ENCODE measurements at regions not wholly inside any gene's neighbourhood (a gene's known extent, or its start where the extent isn't known, plus 50 kb on each side); places are given as distances from the start of the nearest gene placed in this dataset.

DNA sequence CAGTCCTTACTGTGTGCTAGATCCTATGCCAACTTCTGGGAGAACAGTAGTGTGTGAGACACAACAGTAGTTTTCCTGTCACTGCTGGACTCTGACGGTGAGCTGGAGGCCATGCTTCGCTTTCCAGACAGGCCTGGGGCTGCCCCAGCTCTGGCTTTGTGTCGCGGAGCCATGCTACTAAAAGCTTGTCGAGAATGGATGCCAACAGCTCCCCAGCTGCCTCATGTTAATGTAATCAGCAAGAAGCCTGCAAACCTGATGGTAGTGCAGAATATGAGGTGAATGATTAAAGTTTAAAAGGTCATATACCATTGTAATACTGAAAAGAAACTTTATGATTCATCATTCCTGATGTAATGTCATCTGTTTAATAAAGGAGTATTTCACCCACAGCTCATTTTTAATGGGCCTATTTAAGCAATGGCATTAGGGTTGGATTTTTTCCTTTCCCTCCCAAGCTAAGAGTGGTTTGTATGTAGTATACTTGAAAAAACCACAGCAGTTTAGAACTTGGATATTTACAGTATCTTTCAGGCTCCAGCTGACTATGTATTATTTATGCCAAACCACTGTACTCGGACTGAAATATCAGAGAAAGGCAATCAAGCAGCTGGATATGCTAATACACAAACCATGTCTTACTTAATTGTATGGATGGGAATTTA lies 343.0 kb downstream of the NUF2 start:
- DNase-seq = no peak

DNA sequence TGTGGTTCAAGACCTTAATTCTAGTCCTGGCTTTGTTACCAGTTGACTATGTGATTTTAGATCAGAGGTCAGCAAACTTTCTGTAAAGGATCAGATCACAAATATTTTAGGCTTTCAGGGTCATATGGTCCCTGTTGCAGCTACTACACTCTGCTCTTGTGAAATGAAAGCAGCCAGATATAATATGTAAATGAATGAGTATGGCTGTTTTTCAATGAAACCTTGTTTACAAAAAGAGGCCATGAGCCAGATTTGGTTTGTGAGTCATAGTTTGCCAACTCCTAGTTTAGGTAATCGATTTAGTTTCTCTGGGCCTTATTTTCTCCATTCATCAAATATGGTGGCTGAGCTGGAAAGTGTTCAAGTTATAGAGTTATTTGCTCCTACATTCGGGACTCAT lies 346.7 kb downstream of the NUF2 start:
- DNase-seq = no peak

DNA sequence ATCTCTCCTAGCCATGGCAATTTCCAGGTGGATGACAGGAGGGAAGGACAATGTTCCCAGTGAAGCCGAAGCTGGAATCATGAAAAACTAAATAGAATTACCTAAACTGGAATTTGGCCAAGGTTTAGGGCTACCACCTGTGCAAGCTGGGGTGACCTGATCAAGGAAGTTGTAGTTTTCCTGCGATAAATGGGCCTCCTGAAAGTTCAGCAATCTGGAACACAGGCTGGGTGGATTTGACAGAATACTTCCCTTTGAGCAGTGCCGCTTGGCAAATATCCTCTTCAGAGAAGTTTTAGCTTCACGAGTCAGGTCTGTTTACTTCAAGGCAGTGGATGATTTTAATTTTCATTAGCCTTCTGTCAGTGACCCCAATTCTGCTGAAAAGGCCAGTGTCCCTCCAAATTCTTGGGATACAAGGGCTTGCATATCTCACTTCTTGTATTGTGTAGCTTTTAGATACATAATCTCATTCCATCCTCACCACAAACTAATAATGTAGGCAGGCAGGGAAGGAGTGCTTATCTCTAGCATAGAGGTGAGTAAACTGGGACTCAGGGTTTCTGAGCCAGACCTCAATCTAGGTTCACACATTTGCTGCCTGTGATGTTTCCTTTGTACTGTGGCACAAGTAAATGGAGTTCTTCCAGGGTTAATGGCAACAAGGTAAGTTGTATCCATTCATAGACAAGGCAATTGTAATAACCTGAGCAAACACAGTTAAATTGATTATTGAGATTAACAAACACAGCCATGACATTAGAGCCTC lies 349.4 kb downstream of the NUF2 start:
- DNase-seq = no peak

DNA sequence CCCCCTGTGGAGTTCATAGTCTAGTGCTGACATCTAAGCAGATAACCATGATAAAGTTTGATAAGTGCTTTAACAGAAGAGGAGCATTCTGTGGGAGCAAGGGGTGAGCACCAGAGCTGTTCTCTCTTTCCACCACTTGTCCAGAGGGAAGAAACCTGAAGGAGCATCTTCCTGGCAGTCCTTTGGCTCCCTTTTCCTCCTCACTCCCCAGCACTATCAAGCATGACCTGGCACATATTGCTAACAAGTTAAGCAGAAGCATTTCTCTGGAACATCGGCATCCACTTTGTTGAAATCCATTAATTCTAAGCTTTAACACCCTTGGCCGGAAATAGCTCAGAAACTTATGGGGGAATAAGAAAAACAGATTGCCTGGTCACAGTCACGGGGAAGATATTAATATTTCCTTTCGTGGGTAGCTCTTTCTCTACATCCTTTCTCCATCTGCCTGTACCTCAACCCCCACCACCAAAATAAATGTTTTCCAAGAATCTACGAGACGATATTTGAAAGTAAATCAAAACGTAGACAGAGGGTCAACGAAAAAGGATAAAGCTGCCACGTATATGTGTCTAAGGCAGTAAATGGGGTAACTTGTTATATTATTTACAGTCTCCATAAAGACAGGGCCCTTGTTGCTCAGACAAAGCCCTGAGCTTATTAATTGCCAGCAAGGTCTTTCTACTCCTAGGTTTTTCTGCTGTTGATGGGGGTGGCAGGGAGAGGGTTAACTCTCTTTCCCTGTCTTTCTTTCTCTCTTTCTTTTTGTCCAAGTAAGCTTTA lies 351.4 kb downstream of the NUF2 start:
- DNase-seq = no peak

DNA sequence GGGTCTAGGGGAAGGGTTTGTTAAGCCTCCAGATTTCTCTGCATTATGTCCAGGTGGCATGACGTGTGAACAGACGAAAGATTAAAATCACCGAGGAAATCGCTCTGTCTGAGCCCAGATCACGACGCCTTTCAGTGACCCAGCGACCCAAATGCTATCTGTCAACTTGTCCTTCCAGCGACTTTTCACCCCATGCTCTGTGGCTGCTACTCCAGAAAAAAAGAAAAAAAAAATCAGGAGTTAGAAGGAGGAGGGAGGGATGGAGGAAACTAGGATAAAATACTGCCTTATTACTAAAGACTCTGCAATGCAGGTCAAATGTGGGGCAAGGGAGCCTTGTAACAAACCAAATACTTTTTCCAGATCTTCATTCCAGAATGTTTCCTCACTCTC lies 352.0 kb downstream of the NUF2 start:
- DNase-seq = no peak

DNA sequence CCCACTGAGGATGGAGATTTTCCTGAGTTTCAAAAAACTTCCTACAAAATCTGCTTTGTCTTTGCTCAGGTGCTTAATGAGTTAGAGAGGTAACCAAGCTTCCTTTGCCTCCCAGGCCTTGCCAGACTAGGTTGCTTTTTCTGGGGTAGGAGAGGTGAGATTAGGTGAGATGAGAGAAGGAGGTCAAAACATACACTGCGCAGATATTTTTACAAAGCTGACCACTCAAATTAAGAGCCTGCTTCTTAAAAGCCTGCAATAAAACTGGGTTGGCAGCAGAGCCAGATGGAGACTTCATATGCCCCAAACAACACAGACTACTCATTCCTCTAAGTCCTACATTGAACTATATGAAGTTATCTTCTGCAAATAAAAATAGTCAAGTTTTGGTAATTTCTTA lies 352.5 kb downstream of the NUF2 start:
- DNase-seq = no peak

DNA sequence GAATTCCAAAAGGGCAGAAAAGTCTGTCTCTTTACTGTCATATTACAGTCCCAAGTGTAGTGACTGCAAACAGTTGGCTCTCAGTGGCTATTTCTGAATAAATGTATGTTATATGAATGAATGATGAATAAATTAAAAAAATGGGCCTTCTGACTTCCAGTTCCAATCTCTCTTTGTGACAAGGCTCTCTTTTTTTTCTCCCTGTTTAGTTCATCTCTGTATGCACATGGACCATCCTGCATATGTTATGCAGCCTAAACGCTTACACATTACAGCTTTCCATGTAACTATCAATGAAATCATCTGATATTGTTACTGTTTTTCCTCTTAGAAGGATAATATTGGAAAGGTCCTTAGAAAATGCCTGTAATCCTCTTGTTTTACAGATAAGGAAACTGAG lies 363.0 kb downstream of the NUF2 start:
- no peak for DNase-seq

DNA sequence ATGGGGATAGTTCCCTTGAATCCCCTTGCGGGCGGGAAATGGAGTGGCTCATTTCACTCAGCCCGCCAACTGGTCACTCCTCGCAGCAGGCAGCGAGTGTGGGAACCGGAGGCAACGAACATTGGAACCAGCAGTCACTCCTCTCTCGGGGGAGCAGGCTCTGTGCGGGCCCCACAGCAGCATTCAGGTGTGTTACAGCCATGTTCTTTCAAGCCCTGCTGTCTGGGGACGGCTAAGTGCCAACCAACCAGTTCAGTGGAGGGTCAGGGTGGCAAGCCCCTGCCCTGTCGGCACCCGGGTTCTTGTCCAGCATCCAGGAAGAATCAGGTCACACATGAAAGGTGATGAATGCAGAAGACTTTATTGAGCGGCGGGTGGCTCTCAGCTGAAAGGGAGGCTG lies 370.5 kb downstream of the NUF2 start:
- DNase-seq = no peak

DNA sequence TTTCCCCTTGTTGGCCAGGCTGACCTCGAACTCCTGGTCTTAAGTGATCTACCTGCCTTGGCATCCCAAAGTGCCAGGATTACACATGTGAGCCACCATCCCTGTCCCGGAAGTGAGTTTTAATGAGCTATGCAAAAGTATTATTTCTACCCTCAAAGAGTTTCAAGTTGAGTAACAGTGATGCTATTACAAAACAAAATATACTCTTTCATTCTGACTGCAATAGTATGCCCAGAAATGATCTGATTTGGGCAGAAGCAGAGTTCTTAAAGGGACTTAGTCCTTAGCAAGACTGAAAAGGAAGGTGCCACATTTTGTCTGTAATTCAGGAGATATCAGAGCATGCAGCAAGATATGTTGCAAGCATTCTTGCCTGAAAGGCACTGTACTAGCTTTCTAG lies 375.4 kb downstream of the NUF2 start:
- DNase-seq = no peak

DNA sequence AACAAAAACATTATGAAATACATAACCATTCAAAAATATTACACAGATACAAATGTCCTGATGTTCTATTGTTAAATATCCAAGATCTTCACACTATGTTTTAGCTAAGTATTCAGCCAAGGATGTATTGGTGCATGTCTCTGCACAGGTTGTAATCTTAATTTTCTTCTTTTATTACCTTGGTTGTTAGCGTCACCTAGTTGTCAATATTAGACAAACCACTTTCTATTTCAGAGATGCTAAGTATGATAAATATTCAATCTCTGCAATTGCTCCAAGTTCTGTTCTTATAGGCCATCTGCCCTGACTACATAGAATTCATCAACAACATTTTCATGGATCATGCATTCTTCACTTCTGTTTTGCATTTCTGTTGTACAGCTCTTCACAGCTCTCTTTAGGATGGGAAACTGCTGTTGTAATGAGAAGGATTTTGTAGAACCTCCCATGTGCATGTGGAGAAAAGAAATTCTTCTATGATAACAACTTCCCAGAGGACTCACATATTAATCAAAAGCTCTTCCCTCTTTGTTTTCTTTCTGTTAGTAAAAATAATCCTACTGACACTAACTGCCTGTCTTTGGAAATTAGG lies 380.1 kb downstream of the NUF2 start:
- no peak for DNase-seq

DNA sequence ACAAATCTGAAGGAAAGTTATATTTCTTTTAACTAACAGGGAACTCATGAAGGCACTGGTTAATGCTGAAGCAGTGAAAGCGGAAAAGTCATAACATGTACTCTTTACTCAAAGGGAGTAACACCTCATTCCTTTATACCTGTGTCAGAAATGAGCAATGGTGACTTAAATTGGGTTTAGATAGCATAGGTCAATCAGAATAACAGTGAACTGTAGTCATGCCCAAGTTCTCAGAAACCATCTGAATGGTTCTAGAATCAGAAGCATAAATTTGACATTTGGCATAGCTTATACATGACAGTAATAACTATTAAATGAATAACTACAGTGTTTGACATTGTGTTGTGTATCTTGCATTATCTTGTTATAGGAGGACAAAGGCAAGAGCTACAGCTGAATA lies 382.0 kb downstream of the NUF2 start:
- no peak for DNase-seq

DNA sequence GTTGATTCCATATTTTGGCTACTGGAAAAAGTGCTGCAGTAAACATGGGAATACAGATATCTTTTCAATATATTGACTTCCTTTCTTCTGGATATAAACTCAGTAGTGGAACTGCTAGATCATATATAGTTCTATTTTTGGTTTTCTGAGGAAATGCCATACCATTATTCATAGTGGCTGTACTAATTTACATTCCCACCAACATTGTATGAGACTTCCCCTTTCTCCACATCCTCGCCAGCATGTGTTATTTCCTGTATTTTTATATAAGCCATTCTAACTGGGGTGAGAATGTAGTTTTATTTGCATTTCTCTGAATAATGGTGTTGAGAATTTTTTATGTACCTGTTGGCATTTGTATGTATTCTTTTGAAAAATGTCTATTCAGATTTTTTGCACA lies 385.2 kb downstream of the NUF2 start:
- no peak for DNase-seq

DNA sequence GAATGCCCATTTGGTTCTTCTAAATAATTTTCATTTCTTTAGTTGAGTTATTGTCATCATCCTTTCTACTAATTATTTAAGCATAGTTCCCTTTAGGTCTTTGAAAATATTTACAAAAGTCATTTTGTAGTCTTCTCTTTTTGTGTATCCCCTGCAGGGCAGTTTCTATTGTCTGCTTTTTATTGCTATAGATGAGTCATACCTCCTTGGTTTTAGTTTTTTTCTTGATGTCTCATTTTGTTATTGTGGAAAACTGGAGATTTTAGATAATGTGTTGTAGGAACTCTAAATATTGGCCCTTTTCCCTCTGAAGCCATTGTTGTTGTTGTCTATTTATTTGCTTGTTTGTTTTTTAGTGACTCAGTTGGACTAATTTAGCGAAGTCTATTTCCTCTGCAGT lies 387.9 kb downstream of the NUF2 start:
- DNase-seq = no peak

DNA sequence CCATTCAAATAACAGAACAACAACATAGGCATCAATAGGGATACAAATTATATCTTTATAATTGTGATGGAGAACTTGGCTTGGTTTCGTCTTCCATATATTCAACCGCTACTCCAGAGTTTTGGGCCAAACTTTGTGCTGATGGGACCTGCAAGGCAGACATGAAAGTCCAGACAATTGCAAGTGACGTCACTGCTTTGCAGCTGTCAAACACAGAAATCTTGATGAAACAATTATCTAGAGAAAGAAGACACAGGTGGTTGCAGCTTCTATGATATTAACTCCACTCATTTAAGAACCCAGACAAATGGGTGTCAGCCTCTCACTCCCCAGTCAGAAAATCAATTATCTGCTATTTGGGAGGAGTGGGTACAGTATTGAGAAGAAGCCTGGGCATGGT lies 390.6 kb downstream of the NUF2 start:
- no peak for DNase-seq

DNA sequence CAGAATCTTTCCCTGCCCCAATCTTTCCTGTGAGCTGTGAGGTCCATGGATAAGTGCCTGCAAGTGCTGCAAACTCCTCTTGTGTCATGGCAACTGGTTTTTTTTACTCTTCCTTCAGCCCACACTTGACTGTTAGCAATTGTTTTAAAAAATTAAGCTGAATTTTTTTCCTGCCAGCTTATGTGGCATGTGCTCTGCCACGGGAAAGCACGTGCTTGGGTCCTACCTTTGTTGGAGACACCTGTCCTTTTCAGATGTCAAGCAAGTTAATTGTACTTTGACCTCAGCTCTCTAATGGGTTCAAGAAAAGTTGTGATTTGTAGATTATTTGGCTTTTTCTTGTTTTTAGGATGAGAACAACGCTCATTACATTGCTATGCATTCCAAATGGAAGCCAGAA lies 398.5 kb downstream of the NUF2 start:
- DNase-seq = no peak

DNA sequence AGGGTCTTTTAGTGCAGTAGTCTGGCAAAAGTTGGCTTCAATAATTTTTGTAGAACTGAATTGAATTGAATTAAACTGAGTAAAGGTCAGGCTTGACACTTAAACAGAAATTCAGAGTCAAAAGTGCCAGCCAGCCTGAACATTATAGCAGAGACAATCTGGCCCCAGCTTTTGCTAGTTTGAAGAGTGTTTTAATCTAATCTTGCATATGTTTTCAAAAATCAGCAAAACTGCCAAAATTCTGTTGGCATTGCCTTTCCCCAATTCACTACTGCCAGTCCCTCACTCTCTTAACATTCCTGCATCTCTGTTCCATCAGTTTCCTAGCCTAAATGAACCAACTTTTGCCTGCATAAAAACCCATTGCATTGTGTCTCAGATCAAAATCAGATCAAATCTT lies 403.8 kb downstream of the NUF2 start:
- DNase-seq = no peak

DNA sequence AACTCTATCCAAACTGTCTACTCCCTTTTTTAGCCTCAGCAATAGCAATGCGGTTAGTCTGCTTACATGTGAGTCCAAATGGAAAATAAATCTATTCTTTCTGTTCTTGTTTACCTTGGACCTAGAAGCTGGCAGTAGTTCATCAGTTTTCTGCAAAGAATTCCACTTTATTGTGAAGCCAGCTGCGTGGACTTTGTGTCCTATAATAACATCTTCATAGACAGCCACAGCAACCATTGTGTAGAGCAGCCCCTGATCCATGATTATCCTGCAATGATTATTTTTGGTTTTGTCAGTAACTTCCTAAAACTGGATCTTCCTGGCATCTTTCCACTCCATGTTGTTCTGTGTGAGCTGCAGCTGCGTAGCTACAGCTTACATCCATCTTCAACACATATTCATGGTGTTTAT lies 408.7 kb downstream of the NUF2 start:
- peak; percentile 75 for DNase-seq

DNA sequence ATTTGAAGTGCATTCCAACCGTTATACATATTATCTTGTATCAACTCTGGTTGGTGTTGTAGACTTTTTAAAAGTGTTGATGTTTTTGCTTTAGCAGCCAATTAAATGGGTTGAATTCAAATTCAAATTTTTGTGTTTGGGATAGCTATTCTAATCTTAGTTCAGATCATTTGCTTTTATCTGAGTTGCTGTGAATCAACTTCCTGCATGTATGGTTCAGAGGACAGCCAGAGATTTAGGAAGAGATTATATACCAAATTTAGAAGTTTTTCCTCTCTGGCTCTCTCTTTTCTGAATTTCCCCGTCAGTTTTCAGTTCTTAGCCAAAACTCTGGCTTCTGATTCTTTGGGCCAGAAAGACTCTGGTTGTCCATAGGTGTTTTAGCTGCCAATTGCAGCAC lies 415.5 kb downstream of the NUF2 start:
- no peak for DNase-seq

DNA sequence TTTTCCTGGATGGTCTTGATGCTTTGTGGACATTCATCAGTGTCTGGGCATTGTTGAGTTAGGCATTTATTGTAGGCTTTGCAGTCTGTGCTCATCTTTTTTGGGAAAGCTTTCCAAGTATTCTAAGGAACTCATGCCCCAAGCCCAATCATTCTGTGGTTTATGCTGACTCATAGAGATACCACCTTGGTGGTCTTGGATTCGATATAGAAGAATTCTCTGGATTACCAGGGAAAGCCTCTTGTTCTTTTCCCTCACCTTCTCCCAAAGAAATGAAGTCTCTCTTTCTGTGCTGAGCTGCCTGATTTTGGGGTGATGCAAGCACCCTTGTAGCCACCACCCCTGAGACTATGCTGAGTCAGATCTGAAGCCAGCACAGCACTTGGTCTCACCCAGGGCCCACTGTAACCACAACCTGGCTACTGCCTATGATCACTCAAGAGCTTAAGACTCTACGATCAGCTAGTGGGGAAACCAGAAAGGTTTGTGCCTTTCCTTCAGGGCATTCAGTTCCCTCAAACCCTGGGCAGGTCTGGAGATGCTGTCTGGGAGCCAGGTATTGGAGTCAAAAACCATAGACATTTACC lies 422.6 kb downstream of the NUF2 start:
- no peak for DNase-seq

DNA sequence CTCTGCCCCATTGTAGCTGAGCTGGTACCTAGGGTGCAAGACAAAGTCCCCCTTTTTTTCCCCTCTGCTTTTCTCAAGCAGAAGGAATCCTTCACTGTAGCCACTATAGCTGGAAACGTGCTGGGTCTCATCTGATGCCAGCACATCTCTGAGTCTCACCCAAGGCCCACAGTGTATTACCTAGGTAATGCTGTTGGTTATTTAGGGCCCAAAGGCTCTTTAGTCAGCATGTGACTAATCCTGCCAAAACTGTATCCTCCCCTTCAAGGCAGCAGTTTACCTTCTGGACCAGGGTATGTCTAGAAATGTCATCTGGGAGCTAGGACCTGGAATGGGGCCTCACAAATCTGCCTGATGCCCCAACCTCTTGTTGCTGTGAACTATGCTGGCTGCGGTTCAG lies 423.4 kb downstream of the NUF2 start:
- no peak for DNase-seq

DNA sequence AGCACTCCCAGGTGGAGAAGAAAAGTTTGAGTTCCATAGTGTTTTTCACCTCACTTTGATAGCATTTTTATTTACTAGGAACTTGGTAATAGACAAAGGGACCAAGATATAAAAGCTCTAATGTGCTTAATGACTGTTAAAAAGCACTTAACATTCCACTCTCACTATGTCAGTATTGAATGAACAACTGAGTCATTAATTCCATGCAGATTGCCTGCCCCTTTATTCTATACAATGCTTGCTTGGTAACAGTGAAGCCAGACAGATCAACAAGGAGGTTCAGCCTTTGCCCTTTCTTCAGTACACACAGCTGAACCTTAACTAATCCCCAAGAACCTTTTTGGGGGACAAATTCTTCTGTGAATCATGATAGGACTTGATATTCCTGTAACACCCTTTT lies 425.5 kb downstream of the NUF2 start:
- DNase-seq = peak; percentile 35

DNA sequence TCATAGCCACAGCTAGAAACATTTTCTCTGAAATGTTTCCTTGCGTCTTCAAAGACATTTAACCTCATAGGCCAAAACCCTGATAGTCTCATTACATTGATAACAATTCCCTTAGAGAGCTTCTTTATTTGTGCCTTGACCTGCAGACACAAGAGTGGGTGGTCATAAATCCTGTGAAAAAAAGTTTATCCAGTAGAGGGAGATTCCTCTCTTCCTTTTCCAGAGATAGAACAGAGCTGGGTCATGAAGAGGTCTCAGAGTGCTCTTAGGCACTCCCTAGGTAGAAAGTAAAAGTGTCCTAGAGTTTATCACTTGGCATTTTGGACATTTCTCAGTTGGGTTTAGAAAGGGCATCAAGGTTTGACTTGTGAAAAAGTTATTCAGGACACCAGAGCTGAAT lies 426.1 kb downstream of the NUF2 start:
- no peak for DNase-seq

DNA sequence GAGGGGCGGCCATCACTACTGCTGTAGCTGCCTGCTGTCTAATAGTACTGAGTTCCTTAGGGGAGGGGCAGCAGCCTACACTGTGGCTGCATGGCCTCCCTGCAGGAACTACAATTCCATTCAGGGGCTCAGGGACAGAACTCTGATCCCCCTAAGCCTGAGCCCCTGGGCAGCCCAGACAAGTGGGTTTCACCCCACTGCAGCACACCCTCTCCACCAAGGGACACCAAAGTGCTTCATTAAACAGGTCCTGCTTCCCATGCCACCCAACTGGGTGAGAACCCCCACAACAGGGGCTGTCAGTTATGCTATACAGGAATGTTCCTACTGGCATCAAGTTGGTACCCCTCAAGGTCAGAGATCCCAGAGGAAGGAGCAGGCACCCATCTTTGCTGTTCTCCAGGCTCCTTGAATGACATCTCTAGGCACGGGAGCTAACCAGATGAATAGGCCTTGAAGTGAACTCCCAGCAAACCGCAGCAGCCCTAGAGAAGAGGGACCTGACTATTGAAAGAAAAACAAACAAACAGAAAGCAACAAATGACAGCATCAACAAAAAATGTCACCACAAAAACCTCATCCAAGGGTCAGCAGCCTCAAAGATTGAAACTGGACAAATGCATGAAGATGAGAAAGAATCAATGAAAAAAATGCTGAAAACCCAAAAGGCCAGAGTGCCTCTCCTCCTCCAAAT lies 437.4 kb downstream of the NUF2 start:
- DNase-seq = no peak

All from NCI-H1105 treated with DMSO at 0.1 percent for 48 hours (cell line).